ENCODE measurements at regions not wholly inside any gene's neighbourhood (a gene's known extent, or its start where the extent isn't known, plus 50 kb on each side); places are given as distances from the start of the nearest gene placed in this dataset.

DNA sequence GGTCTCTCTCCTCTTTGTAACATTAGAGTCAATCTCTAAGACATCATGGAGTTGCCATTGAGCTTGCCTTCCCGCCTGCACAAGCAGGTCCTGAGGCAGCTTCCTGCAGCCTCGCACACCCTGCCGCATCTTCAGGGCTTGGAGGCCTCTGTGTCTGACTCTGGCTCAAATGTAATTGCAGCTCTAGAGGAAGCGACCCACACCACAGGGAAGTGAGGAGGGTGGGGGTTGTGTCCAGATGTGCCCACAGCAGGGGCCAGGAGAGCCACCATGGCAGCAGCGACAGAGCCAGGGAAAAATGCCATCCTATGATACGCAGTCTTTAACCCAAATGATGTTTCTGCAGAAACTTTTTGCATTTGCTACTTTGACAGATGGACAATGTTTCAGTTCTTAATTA, 216.0 kb upstream of the ZNF32 start (continued):
- TF ChIP-seq, protein P1, sequence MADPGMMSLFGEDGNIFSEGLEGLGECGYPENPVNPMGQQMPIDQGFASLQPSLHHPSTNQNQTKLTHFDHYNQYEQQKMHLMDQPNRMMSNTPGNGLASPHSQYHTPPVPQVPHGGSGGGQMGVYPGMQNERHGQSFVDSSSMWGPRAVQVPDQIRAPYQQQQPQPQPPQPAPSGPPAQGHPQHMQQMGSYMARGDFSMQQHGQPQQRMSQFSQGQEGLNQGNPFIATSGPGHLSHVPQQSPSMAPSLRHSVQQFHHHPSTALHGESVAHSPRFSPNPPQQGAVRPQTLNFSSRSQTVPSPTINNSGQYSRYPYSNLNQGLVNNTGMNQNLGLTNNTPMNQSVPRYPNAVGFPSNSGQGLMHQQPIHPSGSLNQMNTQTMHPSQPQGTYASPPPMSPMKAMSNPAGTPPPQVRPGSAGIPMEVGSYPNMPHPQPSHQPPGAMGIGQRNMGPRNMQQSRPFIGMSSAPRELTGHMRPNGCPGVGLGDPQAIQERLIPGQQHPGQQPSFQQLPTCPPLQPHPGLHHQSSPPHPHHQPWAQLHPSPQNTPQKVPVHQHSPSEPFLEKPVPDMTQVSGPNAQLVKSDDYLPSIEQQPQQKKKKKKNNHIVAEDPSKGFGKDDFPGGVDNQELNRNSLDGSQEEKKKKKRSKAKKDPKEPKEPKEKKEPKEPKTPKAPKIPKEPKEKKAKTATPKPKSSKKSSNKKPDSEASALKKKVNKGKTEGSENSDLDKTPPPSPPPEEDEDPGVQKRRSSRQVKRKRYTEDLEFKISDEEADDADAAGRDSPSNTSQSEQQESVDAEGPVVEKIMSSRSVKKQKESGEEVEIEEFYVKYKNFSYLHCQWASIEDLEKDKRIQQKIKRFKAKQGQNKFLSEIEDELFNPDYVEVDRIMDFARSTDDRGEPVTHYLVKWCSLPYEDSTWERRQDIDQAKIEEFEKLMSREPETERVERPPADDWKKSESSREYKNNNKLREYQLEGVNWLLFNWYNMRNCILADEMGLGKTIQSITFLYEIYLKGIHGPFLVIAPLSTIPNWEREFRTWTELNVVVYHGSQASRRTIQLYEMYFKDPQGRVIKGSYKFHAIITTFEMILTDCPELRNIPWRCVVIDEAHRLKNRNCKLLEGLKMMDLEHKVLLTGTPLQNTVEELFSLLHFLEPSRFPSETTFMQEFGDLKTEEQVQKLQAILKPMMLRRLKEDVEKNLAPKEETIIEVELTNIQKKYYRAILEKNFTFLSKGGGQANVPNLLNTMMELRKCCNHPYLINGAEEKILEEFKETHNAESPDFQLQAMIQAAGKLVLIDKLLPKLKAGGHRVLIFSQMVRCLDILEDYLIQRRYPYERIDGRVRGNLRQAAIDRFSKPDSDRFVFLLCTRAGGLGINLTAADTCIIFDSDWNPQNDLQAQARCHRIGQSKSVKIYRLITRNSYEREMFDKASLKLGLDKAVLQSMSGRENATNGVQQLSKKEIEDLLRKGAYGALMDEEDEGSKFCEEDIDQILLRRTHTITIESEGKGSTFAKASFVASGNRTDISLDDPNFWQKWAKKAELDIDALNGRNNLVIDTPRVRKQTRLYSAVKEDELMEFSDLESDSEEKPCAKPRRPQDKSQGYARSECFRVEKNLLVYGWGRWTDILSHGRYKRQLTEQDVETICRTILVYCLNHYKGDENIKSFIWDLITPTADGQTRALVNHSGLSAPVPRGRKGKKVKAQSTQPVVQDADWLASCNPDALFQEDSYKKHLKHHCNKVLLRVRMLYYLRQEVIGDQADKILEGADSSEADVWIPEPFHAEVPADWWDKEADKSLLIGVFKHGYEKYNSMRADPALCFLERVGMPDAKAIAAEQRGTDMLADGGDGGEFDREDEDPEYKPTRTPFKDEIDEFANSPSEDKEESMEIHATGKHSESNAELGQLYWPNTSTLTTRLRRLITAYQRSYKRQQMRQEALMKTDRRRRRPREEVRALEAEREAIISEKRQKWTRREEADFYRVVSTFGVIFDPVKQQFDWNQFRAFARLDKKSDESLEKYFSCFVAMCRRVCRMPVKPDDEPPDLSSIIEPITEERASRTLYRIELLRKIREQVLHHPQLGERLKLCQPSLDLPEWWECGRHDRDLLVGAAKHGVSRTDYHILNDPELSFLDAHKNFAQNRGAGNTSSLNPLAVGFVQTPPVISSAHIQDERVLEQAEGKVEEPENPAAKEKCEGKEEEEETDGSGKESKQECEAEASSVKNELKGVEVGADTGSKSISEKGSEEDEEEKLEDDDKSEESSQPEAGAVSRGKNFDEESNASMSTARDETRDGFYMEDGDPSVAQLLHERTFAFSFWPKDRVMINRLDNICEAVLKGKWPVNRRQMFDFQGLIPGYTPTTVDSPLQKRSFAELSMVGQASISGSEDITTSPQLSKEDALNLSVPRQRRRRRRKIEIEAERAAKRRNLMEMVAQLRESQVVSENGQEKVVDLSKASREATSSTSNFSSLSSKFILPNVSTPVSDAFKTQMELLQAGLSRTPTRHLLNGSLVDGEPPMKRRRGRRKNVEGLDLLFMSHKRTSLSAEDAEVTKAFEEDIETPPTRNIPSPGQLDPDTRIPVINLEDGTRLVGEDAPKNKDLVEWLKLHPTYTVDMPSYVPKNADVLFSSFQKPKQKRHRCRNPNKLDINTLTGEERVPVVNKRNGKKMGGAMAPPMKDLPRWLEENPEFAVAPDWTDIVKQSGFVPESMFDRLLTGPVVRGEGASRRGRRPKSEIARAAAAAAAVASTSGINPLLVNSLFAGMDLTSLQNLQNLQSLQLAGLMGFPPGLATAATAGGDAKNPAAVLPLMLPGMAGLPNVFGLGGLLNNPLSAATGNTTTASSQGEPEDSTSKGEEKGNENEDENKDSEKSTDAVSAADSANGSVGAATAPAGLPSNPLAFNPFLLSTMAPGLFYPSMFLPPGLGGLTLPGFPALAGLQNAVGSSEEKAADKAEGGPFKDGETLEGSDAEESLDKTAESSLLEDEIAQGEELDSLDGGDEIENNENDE (IDR thresholded peaks at IDR 0.05; ENCODE audit: insufficient replicate concordance, low read length): no peak
- TF ChIP-seq BRCA1 (IDR thresholded peaks at IDR 0.05; ENCODE audit: low read depth, low read length): no peak
- no peak for TF ChIP-seq CEBPB (IDR thresholded peaks at IDR 0.05; ENCODE audit: low read depth, low read length)
- no peak for TF ChIP-seq HDAC2 (IDR thresholded peaks at IDR 0.05; ENCODE audit: borderline replicate concordance in 1 of 2, low read depth in 2 of 2, low read length in 2 of 2)
- TF ChIP-seq EZH2 (IDR thresholded peaks at IDR 0.05; ENCODE audit: low read depth, low read length, severe bottlenecking): no peak
- no peak for TF ChIP-seq RBBP5 (IDR thresholded peaks at IDR 0.05; ENCODE audit: borderline replicate concordance, low read depth, low read length)
- TF ChIP-seq CTBP2 (IDR thresholded peaks at IDR 0.05; ENCODE audit: borderline replicate concordance, insufficient read depth, insufficient read length, low read length): no peak
- TF ChIP-seq, protein P2, sequence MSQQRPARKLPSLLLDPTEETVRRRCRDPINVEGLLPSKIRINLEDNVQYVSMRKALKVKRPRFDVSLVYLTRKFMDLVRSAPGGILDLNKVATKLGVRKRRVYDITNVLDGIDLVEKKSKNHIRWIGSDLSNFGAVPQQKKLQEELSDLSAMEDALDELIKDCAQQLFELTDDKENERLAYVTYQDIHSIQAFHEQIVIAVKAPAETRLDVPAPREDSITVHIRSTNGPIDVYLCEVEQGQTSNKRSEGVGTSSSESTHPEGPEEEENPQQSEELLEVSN (IDR thresholded peaks at IDR 0.05): no peak
- no peak for TF ChIP-seq JUND (IDR thresholded peaks at IDR 0.05; ENCODE audit: low read length)
- no peak for TF ChIP-seq BACH1 (IDR thresholded peaks at IDR 0.05; ENCODE audit: low read length)
- no peak for TF ChIP-seq POLR2AphosphoS5 (IDR thresholded peaks at IDR 0.05; ENCODE audit: low read depth, low read length)

Data from H1 (cell line).